Lung (tissue), 11 donors: ENCODE measurements at regions not wholly inside any gene's neighbourhood (a gene's known extent, or its start where the extent isn't known, plus 50 kb on each side); places are given as distances from the start of the nearest gene placed in this dataset.
A peak's percentile ranks its signal among the peaks of the same experiment; 100 is the strongest.

Experiments used
- ATAC-seq: fragments of 200-7000 bp; cut with Tn5 transposase; one replicate; pipeline ENCODE4 v1.9.1; 2020; ENCODE audit warnings: moderate number of reproducible peaks; ENCODE audit not compliant: insufficient read depth, low FRiP score
- DNase-seq, 3 donors: peaks; one replicate each; pipeline ENCODE4 v3.0.0-alpha.2; 2013 to 2017
- H3K27ac ChIP-seq, 2 donors: one replicate each; pipeline ENCODE4 v1.5.1; 2013; ENCODE audit warnings: mild to moderate bottlenecking in 2 of 2, moderate library complexity in 2 of 2, control low read depth in 1 of 2, inconsistent platforms in 1 of 2, low read depth in 1 of 2, low read length in 1 of 2
- H3K27me3 ChIP-seq, 3 donors: one replicate each; pipeline ENCODE4 v1.5.1; 2013; ENCODE audit warnings: low read length in 2 of 3; ENCODE audit not compliant: control insufficient read depth in 3 of 3, insufficient read depth in 3 of 3
- H3K36me3 ChIP-seq, 4 donors: one replicate each; pipeline ENCODE4 v1.5.1; 2013; ENCODE audit warnings: low read length in 4 of 4, mild to moderate bottlenecking in 1 of 4, moderate library complexity in 1 of 4; ENCODE audit not compliant: control insufficient read depth in 4 of 4, insufficient read depth in 4 of 4
- H3K4me1 ChIP-seq, 5 donors: one replicate each; pipeline ENCODE4 v1.5.1; 2013; ENCODE audit warnings: low read length in 5 of 5, mild to moderate bottlenecking in 2 of 5, moderate library complexity in 1 of 5; ENCODE audit not compliant: control insufficient read depth in 5 of 5, insufficient read depth in 5 of 5
- H3K4me3 ChIP-seq: one replicate; pipeline ENCODE4 v1.5.1; 2013; ENCODE audit warnings: mild to moderate bottlenecking, control low read depth, moderate library complexity
- H3K9ac ChIP-seq, 2 donors: one replicate each; pipeline ENCODE4 v1.5.1; 2013; ENCODE audit warnings: low read length in 2 of 2, control low read depth in 1 of 2; ENCODE audit not compliant: insufficient read depth in 1 of 2
- H3K9me3 ChIP-seq, 4 donors: one replicate each; pipeline ENCODE4 v1.5.1; 2013; ENCODE audit warnings: low read length in 3 of 4, mild to moderate bottlenecking in 1 of 4, moderate library complexity in 1 of 4; ENCODE audit not compliant: control insufficient read depth in 4 of 4, insufficient read depth in 3 of 4
- CTCF ChIP-seq: IDR thresholded peaks from 2 replicates; pipeline ENCODE4 v1.5.1; 2012; ENCODE audit warnings: mild to moderate bottlenecking; ENCODE audit errors: control extremely low read depth, extremely low read depth
- WGBS, 2 donors: extraction: QIAGEN DNeasy Blood & Tissue Kit; methylation state at CpG; one replicate each; pipeline ENCODE4 v1.1.7; 2013; 5-methylcytosine and 5-hydroxymethylcytosine counted together
- donor health status: control.
- donor health status: control.
- donor health status: Bipolar disorder and iron deficiency.
- donor health status: healthy.
- donor health status: DM: yes; HTN: yes; CAD: no.

- ATAC-seq: no peak
- no peak for DNase-seq
- no peak overlapping the region for H3K4me3 ChIP-seq
- H3K9ac ChIP-seq: no peak overlapping the region
- H3K4me1 ChIP-seq: no peaks in the 10 kb centered on the region
- no peaks in the 10 kb centered on the region for H3K27me3 ChIP-seq
- 93 to 95% methylated on average over 4 of the region's 4 CpGs for WGBS, 2 donors
- TF ChIP-seq CTCF: no peak
- no peak overlapping the region for H3K27ac ChIP-seq
- peaks cover 0 to 5% (median 0%) of the 10 kb centered on the region in 4 donors for H3K9me3 ChIP-seq
- no peaks in the 10 kb centered on the region for H3K36me3 ChIP-seq
Observed at GRCh38 chr2:17252258-17252657, 266.0 kb downstream of the RAD51AP2 start.

- 85 to 88% methylated on average over 5 of the region's 5 CpGs for WGBS, 2 donors
- no peak for ATAC-seq
- Histone ChIP-seq H3K27ac (no peak overlapping the region), H3K9me3 (peaks cover 0 to 5% (median 0%) of the 10 kb centered on the region in 4 donors), H3K36me3 (no peaks in the 10 kb centered on the region), H3K4me3 (no peak overlapping the region), H3K4me1 (no peaks in the 10 kb centered on the region), H3K9ac (no peak overlapping the region), H3K27me3 (no peaks in the 10 kb centered on the region)
- DNase-seq: no peak
- TF ChIP-seq CTCF: no peak
Observed at GRCh38 chr2:17251171-17251570, 267.1 kb downstream of the RAD51AP2 start.

DNA sequence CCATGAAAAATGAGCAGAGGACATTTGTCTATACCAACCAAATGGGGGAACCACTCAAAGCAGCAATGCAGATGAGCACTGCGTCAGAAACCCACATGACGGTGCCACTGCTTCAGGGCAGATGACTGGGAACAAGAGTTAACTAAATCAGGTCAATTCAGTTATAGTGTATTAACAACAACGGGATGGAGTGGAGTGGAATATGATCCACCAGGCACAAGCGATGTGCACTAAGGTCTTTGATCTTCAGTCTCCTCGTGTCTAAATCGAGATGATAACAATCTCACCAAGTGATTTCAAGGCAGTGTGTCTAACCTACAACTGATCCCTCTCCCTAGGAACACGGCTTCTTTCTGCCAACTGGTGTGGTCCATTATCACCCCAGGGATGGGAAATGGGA lies 269.0 kb downstream of the RAD51AP2 start:
- DNase-seq (no peak), ATAC-seq (no peak)
- Histone ChIP-seq H3K9me3 (peaks cover 0 to 5% (median 0%) of the 10 kb centered on the region in 4 donors), H3K36me3 (no peaks in the 10 kb centered on the region), H3K9ac (no peak overlapping the region), H3K4me3 (no peak overlapping the region), H3K27ac (no peak overlapping the region), H3K27me3 (no peaks in the 10 kb centered on the region), H3K4me1 (no peaks in the 10 kb centered on the region)
- WGBS, 2 donors: 87 to 88% methylated on average over 7 of the region's 7 CpGs
- no peak for TF ChIP-seq CTCF

DNA sequence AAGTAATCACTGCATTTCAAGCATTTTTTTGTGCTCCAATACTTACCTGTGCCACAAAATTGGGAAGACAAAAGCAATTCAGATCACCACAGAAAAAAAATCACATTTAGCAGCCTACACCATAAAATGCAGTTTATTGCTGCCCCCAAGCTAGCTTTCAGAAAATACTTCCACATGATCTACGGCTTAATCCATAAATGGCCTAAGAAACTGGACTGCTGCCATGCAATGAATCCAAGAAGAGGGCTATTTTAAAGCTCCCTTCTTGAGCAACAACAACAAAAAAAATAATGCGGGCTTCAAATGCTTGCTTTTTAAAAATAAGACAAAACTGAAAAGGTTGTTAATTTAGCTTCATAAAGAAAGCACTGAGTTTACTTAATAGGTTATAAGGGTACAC lies 272.3 kb downstream of the RAD51AP2 start:
- ATAC-seq (no peak), DNase-seq (peak; percentile 42 to 93 (median 83))
- Histone ChIP-seq H3K9me3 (peaks cover 0 to 2% (median 0%) of the 10 kb centered on the region in 4 donors), H3K36me3 (no peaks in the 10 kb centered on the region), H3K9ac (no peak overlapping the region), H3K27me3 (no peaks in the 10 kb centered on the region), H3K4me1 (no peaks in the 10 kb centered on the region), H3K4me3 (no peak overlapping the region), H3K27ac (no peak overlapping the region)
- TF ChIP-seq CTCF: no peak
- WGBS, 2 donors: 63 to 79% methylated on average over 2 of the region's 2 CpGs
